ENCODE measurements at regions not wholly inside any gene's neighbourhood (a gene's known extent, or its start where the extent isn't known, plus 50 kb on each side); places are given as distances from the start of the nearest gene placed in this dataset.

- TF ChIP-seq EZH2 (IDR thresholded peaks at IDR 0.05; ENCODE audit: low read depth) (no peak), CTCF (conservative IDR thresholded peaks at IDR 0.05) (no peak)
Observed at GRCh38 chr10:21160116-21160515, 263.0 kb upstream of the NEBL start.
